GM12878 (cell line): ENCODE measurements at regions not wholly inside any gene's neighbourhood (a gene's known extent, or its start where the extent isn't known, plus 50 kb on each side); places are given as distances from the start of the nearest gene placed in this dataset.

ENCODE experiments used
- ATAC-seq: fragments of 200-7000 bp; cut with Tn5 transposase; 3 replicates; pipeline ENCODE4 v1.9.1; 2020; ENCODE audit warnings: mild to moderate bottlenecking, moderate library complexity
- BruUV-seq: library from RNA; stranded (reverse); fragments of 400-500 nt; replicated peaks from 2 replicates; lab custom pipeline; 2021; lab: Mats Ljungman, UMichigan
- CTCF ChIA-PET: fragments of 300-600 bp; sonication (Branson Sonifier 250); formaldehyde crosslinking; extraction: SDS; loops from one replicate; lab custom pipeline; 2021; ENCODE audit warnings: inconsistent platforms; lab: Yijun Ruan, JAX
- POLR2A ChIA-PET: fragments of 350-600 bp; formaldehyde crosslinking; extraction: SDS; loops from one replicate; lab custom pipeline; 2021; ENCODE audit warnings: inconsistent platforms; lab: Charles Lee
- RAD21 ChIA-PET: fragments of 300-600 bp; sonication (Branson Sonifier 250); formaldehyde crosslinking; loops from one replicate; lab custom pipeline; 2023; ENCODE audit warnings: antibody characterized with exemption; ENCODE audit not compliant: unreplicated experiment; lab: Charles Lee
- SMC1A ChIA-PET: fragments of 300-600 bp; sonication (Branson Sonifier 250); formaldehyde crosslinking; loops from one replicate; lab custom pipeline; 2023; ENCODE audit not compliant: unreplicated experiment, uncharacterized antibody; lab: Charles Lee
- DNase-seq: peaks from one replicate; pipeline ENCODE4 v3.0.0-alpha.2; 2011; ENCODE audit warnings: low read depth, low spot score
- FAIRE-seq: peaks from 3 replicates; lab custom pipeline; 2011; peaks lifted over from hg19 to GRCh38; lab: Jason Lieb, UNC
- H2AFZ ChIP-seq: 2 replicates; pipeline ENCODE4 v1.6.0; 2011; ENCODE audit warnings: low read depth, low read length, control low read depth; ENCODE audit not compliant: control insufficient read depth
- H3K27ac ChIP-seq: 2 replicates; pipeline ENCODE4 v1.5.1; 2011; ENCODE audit warnings: control low read depth; ENCODE audit not compliant: control insufficient read depth, insufficient read depth
- H3K27me3 ChIP-seq, 2 experiments: replicated peaks in 1 of 2; 2 replicates each; pipeline versions ENCODE4 v1.6.0 to v1.6.1; 2011; ENCODE audit warnings: low read length in 1 of 2; ENCODE audit not compliant: control insufficient read depth in 2 of 2, insufficient read depth in 2 of 2
- H3K36me3 ChIP-seq, 2 experiments: 2 replicates each; pipeline ENCODE4 v1.5.1; 2011; ENCODE audit warnings: low read length in 1 of 2; ENCODE audit not compliant: control insufficient read depth in 2 of 2, insufficient read depth in 2 of 2
- H3K4me1 ChIP-seq: 2 replicates; pipeline ENCODE4 v1.6.1; 2011; ENCODE audit warnings: mild to moderate bottlenecking, low read length, moderate library complexity, mixed read lengths; ENCODE audit not compliant: control insufficient read depth, insufficient read depth
- H3K4me2 ChIP-seq: 2 replicates; pipeline ENCODE4 v1.6.0; 2011; ENCODE audit warnings: control low read depth; ENCODE audit not compliant: control insufficient read depth, insufficient read depth
- H3K4me3 ChIP-seq: fragments of 200-600 bp; sonication (generic); 2 replicates; pipeline ENCODE4 v1.5.1; 2016
- H3K79me2 ChIP-seq: 2 replicates; pipeline ENCODE4 v1.6.0; 2011; ENCODE audit warnings: low read length; ENCODE audit not compliant: control insufficient read depth, insufficient read depth
- H3K9ac ChIP-seq: 2 replicates; pipeline ENCODE4 v1.8.0; 2011; ENCODE audit warnings: low read length, control low read depth, mixed read lengths; ENCODE audit not compliant: control insufficient read depth, insufficient read depth
- H3K9me3 ChIP-seq: replicated peaks from 3 replicates; pipeline ENCODE4 v1.5.1; 2011; ENCODE audit warnings: mild to moderate bottlenecking, low read length; ENCODE audit not compliant: control insufficient read depth, insufficient read depth
- H4K20me1 ChIP-seq: 2 replicates; pipeline ENCODE4 v1.6.0; 2011; ENCODE audit not compliant: control insufficient read depth, insufficient read depth
- ASH2L ChIP-seq: fragments of 300-600, 200-600 bp; sonication (generic); IDR thresholded peaks from 2 replicates; pipeline ENCODE4 v1.6.1; 2017; ENCODE audit warnings: low read depth, mild to moderate bottlenecking, borderline replicate concordance
- CBFB ChIP-seq: IDR thresholded peaks from 2 replicates; pipeline ENCODE4 v1.6.1; 2016; ENCODE audit warnings: antibody characterized with exemption, low read depth
- CUX1 ChIP-seq: IDR thresholded peaks from 2 replicates; pipeline ENCODE4 v1.6.1; 2012; ENCODE audit warnings: improper control_type of control experiment, low read depth, low read length; ENCODE audit not compliant: insufficient replicate concordance
- IRF5 ChIP-seq: fragments of 450-650 bp; IDR thresholded peaks from 2 replicates; pipeline ENCODE4 v1.6.1; 2017; ENCODE audit warnings: borderline replicate concordance
- PBX3 ChIP-seq: IDR thresholded peaks from 2 replicates; pipeline ENCODE4 v1.6.1; 2011; ENCODE audit warnings: mild to moderate bottlenecking, low read depth, low read length, moderate library complexity; ENCODE audit not compliant: insufficient replicate concordance
- RCOR1 ChIP-seq: conservative IDR thresholded peaks from 2 replicates; pipeline ENCODE4 v1.6.1; 2012; ENCODE audit warnings: low read depth, low read length, improper control_type of control experiment
- ZNF274 ChIP-seq: IDR thresholded peaks from one replicate; pipeline ENCODE4 v1.8.0; 2011; ENCODE audit not compliant: insufficient read length, insufficient read depth
- WGBS: methylation state at CpG from one replicate; pipeline ENCODE4 v1.1.6; 2016; ENCODE audit warnings: low lambda C conversion rate; ENCODE audit not compliant: insufficient replicate concordance, insufficient coverage; ENCODE audit errors: missing lambda C conversion rate; 5-methylcytosine and 5-hydroxymethylcytosine counted together
- in situ Hi-C: fragments of 300-500 bp; cut with MboI; formaldehyde crosslinking; loops from 9 replicates; pipeline ENCODE4 v1.14.3; 2018; ENCODE audit warnings: mixed read lengths
- intact Hi-C: fragments of 100-400 bp; cut with micrococcal nuclease; formaldehyde crosslinking; loops from one replicate; pipeline ENCODE4 v1.14.2; 2022; ENCODE audit not compliant: unreplicated experiment

GRCh38 chr10:2936816-2937215, 130.5 kb upstream of the PFKP start:
- Histone ChIP-seq H3K9me3 (peaks cover 4% of the 10 kb centered on the region; the same call in 2 of the 3 replicates), H3K4me2 (no peak overlapping the region), H3K9ac (no peak overlapping the region), H2AFZ (no peak overlapping the region), H3K4me3 (no peak overlapping the region), H3K36me3 (no peaks in the 10 kb centered on the region), H3K27ac (no peak overlapping the region), H3K79me2 (no peaks in the 10 kb centered on the region), H3K4me1 (no peaks in the 10 kb centered on the region), H4K20me1 (no peaks in the 10 kb centered on the region), H3K27me3 (peaks cover 0 to 3% of the 10 kb centered on the region in 2 experiments; a peak in 2 of 4 replicates)
- no peak for FAIRE-seq
- TF ChIP-seq PBX3 (no peak), CBFB (no peak), RCOR1 (no peak)
- ChIA-PET RAD21 (no interaction called here), CTCF (interaction anchor here (1.0 to 3.1 kb wide), 3 partner anchors 9 to 107 kb away, joined by 4 to 14 read pairs (median 11); no protein-coding TSS in a partner anchor), SMC1A (interaction anchor here (1.0 to 2.9 kb wide), 5 partner anchors 9 to 107 kb away, joined by 3 to 16 read pairs (median 6); no protein-coding TSS in a partner anchor), POLR2A (no interaction called here)
- in situ Hi-C loops (no loop called here), intact Hi-C loops (no loop called here)
- no TSS peak for BruUV-seq
- no peak for ATAC-seq
- WGBS: 10% methylated on average over 6 of the region's 6 CpGs
- DNase-seq: no peak

GRCh38 chr10:2935647-2936386, 131.5 kb upstream of the PFKP start:
- Histone ChIP-seq H3K4me2 (no peak overlapping the region), H3K27me3 (peaks cover 0 to 3% of the 10 kb centered on the region in 2 experiments; a peak in 2 of 4 replicates), H3K79me2 (no peaks in the 10 kb centered on the region), H4K20me1 (no peaks in the 10 kb centered on the region), H3K9me3 (peaks cover 4% of the 10 kb centered on the region; the same call in 2 of the 3 replicates), H3K4me1 (no peaks in the 10 kb centered on the region), H3K4me3 (no peak overlapping the region), H3K27ac (no peak overlapping the region), H3K36me3 (no peaks in the 10 kb centered on the region), H3K9ac (no peak overlapping the region), H2AFZ (no peak overlapping the region)
- FAIRE-seq (no peak), ATAC-seq (no peak), DNase-seq (no peak)
- WGBS: 65% methylated on average over 39 of the region's 39 CpGs
- BruUV-seq: no TSS peak
- ChIA-PET POLR2A (no interaction called here), CTCF (interaction anchor here (2.1 to 3.1 kb wide), 2 partner anchors 42 to 108 kb away, joined by 11 to 14 read pairs; no protein-coding TSS in a partner anchor), SMC1A (interaction anchor here (1.0 to 2.9 kb wide), 2 partner anchors 20 to 108 kb away, joined by 3 to 16 read pairs; no protein-coding TSS in a partner anchor), RAD21 (no interaction called here)
- in situ Hi-C loops (no loop called here), intact Hi-C loops (no loop called here)
- TF ChIP-seq CUX1 (no peak), IRF5 (no peak), ASH2L (no peak), ZNF274 (no peak)
